Mammary epithelial cell (primary cell): ENCODE measurements at regions not wholly inside any gene's neighbourhood (a gene's known extent, or its start where the extent isn't known, plus 50 kb on each side); places are given as distances from the start of the nearest gene placed in this dataset.

Source experiments
- EZH2 ChIP-seq: IDR thresholded peaks from 2 replicates; pipeline ENCODE4 v1.6.1; 2012; ENCODE audit warnings: low read length, inconsistent platforms, borderline replicate concordance
- TF ChIP-seq, protein P1 (sequence below), 2 donors: IDR thresholded peaks in 1 of 2; conservative IDR thresholded peaks in 1 of 2; 2 replicates each; pipeline ENCODE4 v1.5.1; 2011 to 2012; ENCODE audit warnings: inconsistent platforms in 2 of 2, low read length in 2 of 2, mild to moderate bottlenecking in 2 of 2, control low read depth in 1 of 2, low read depth in 1 of 2; ENCODE audit not compliant: insufficient read depth in 1 of 2; ENCODE audit errors: extremely low read depth in 1 of 2

GRCh38 chr16:77612596-77612995 is 109.7 kb upstream of the NUDT7 start:
- TF ChIP-seq EZH2 = no peak
- TF ChIP-seq, protein P1, sequence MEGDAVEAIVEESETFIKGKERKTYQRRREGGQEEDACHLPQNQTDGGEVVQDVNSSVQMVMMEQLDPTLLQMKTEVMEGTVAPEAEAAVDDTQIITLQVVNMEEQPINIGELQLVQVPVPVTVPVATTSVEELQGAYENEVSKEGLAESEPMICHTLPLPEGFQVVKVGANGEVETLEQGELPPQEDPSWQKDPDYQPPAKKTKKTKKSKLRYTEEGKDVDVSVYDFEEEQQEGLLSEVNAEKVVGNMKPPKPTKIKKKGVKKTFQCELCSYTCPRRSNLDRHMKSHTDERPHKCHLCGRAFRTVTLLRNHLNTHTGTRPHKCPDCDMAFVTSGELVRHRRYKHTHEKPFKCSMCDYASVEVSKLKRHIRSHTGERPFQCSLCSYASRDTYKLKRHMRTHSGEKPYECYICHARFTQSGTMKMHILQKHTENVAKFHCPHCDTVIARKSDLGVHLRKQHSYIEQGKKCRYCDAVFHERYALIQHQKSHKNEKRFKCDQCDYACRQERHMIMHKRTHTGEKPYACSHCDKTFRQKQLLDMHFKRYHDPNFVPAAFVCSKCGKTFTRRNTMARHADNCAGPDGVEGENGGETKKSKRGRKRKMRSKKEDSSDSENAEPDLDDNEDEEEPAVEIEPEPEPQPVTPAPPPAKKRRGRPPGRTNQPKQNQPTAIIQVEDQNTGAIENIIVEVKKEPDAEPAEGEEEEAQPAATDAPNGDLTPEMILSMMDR (conservative IDR thresholded peaks at IDR 0.05 in 1 of 2, IDR thresholded peaks at IDR 0.05 in 1 of 2; ENCODE audit: extremely low read depth in 1 of 2, insufficient read depth in 1 of 2, low read depth in 1 of 2, low read length in 2 of 2) = no peak
